ENCODE measurements at regions not wholly inside any gene's neighbourhood (a gene's known extent, or its start where the extent isn't known, plus 50 kb on each side); places are given as distances from the start of the nearest gene placed in this dataset.

DNA sequence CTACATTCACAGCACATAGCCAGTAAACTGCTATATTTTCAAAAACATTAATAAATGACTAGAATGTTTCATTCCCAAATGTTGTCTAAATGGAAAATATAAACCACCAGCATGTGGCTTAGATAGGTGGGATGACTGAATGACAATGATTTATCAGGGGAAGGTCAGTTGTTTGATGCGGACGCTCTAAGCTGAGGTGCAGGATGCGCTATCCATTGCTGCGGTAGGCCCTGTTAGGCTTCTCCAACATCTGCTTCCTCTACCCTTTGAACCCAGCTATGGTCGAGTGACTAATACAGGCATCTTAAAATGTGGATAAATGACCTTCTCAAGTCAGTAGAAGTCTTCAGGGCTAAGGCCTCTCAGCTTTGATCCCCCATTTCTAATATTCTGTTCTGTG, 584.2 kb downstream of the CMPK2 start:
- H3K27ac ChIP-seq (ENCODE audit: low read length), result no peak overlapping the region
- no peaks in the 10 kb centered on the region for H3F3A ChIP-seq (ENCODE audit: low read length, unreplicated experiment)
- TF ChIP-seq, protein P1, sequence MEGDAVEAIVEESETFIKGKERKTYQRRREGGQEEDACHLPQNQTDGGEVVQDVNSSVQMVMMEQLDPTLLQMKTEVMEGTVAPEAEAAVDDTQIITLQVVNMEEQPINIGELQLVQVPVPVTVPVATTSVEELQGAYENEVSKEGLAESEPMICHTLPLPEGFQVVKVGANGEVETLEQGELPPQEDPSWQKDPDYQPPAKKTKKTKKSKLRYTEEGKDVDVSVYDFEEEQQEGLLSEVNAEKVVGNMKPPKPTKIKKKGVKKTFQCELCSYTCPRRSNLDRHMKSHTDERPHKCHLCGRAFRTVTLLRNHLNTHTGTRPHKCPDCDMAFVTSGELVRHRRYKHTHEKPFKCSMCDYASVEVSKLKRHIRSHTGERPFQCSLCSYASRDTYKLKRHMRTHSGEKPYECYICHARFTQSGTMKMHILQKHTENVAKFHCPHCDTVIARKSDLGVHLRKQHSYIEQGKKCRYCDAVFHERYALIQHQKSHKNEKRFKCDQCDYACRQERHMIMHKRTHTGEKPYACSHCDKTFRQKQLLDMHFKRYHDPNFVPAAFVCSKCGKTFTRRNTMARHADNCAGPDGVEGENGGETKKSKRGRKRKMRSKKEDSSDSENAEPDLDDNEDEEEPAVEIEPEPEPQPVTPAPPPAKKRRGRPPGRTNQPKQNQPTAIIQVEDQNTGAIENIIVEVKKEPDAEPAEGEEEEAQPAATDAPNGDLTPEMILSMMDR (conservative IDR thresholded peaks at IDR 0.05; ENCODE audit: low read depth, low read length), result 0 out of 2 replicates have a peak, but pooled peaks have one; percentile 11
- TF ChIP-seq EZH2 (IDR thresholded peaks at IDR 0.05; ENCODE audit: low read length, unreplicated experiment), result no peak
- H3K4me1 ChIP-seq (ENCODE audit: insufficient read depth, low read length), result no peaks in the 10 kb centered on the region
- POLR2A ChIA-PET (ENCODE audit: unreplicated experiment), result no interaction called here
- H3K4me3 ChIP-seq (ENCODE audit: low read length), result no peak overlapping the region
- H3K4me2 ChIP-seq (ENCODE audit: low read length), result no peak overlapping the region
- no TSS peak for BruUV-seq (replicated peaks)
- H3K9ac ChIP-seq (ENCODE audit: low read length), result no peak overlapping the region
- no peaks in the 10 kb centered on the region for H3K79me2 ChIP-seq (ENCODE audit: low read length)
- no peaks in the 10 kb centered on the region for H3K9me3 ChIP-seq (ENCODE audit: low read length)
- DNase-seq (no peak), ATAC-seq (no peak)
- no peak overlapping the region for H2AFZ ChIP-seq (ENCODE audit: low read length)
- no peaks in the 10 kb centered on the region for H3K27me3 ChIP-seq (ENCODE audit: low read length)
- no peaks in the 10 kb centered on the region for H4K20me1 ChIP-seq (ENCODE audit: low read length)
- intact Hi-C loops (cut with micrococcal nuclease), result no loop called here
- H3K36me3 ChIP-seq (ENCODE audit: low read depth, low read length), result no peaks in the 10 kb centered on the region
- CTCF ChIA-PET, result no interaction called here
- no peaks in the 10 kb centered on the region for H3K9me2 ChIP-seq (replicated peaks; ENCODE audit: low read length)

DNA sequence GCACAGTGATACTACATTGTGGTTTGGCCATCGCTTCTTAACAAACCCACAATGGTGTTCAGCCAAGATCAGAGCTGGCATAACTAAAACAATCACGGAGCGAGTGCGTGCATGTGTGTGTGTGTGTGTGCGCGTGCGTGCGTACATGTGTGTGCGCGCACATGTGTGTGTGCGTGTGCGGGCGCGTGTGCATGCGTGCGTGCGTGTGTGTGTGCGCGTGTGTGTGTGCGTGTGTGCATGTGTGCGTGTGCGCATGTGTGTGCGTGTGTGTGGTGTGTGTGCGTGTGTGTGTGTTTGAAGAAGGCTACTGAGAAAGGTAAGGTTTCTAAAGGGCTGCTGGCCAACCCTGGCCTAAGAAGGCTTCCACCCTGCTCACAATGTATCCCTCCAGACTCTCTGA, 582.4 kb downstream of the CMPK2 start:
- Histone ChIP-seq H3K27me3 (ENCODE audit: low read length) (no peaks in the 10 kb centered on the region), H3K9me3 (ENCODE audit: low read length) (no peaks in the 10 kb centered on the region), H3K27ac (ENCODE audit: low read length) (no peak overlapping the region), H3K4me1 (ENCODE audit: insufficient read depth, low read length) (no peaks in the 10 kb centered on the region), H3K36me3 (ENCODE audit: low read depth, low read length) (no peaks in the 10 kb centered on the region), H3F3A (ENCODE audit: low read length, unreplicated experiment) (no peaks in the 10 kb centered on the region), H3K79me2 (ENCODE audit: low read length) (no peaks in the 10 kb centered on the region), H3K4me2 (ENCODE audit: low read length) (no peak overlapping the region), H3K9ac (ENCODE audit: low read length) (no peak overlapping the region), H3K9me2 (replicated peaks; ENCODE audit: low read length) (no peaks in the 10 kb centered on the region), H4K20me1 (ENCODE audit: low read length) (no peaks in the 10 kb centered on the region), H2AFZ (ENCODE audit: low read length) (no peak overlapping the region), H3K4me3 (ENCODE audit: low read length) (no peak overlapping the region)
- intact Hi-C loops (cut with micrococcal nuclease), result no loop called here
- DNase-seq (no peak), ATAC-seq (no peak)
- no TSS peak for BruUV-seq (replicated peaks)
- TF ChIP-seq, protein P1 (conservative IDR thresholded peaks at IDR 0.05; ENCODE audit: low read depth, low read length), result no peak
- TF ChIP-seq EZH2 (IDR thresholded peaks at IDR 0.05; ENCODE audit: low read length, unreplicated experiment) (no peak), EZH2phosphoT487 (IDR thresholded peaks at IDR 0.05; ENCODE audit: borderline replicate concordance, low read length) (no peak)
- CTCF ChIA-PET, result no interaction called here
- POLR2A ChIA-PET (ENCODE audit: unreplicated experiment), result no interaction called here

DNA sequence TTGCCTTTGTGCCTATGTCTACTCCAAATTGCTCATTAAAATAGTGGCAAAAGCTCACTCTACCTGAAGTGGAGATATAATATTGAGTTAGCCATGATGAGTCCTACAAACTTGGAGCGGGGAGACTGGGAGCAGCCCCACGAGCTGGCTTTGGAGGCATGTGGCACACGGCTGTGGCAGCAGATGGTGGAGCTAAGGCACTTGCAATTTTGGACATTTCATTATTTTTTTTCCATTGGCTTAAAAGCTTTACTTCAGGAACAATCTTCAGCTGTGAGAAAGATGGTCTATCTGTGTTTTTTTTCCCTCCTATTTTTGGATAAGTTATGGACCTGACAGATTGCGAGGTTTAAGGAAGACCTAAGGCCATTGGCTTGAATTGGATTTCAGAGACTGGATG, 578.3 kb downstream of the CMPK2 start:
- no peaks in the 10 kb centered on the region for H3K4me1 ChIP-seq (ENCODE audit: insufficient read depth, low read length)
- no peaks in the 10 kb centered on the region for H3K79me2 ChIP-seq (ENCODE audit: low read length)
- no peaks in the 10 kb centered on the region for H3K9me2 ChIP-seq (replicated peaks; ENCODE audit: low read length)
- H3K9me3 ChIP-seq (ENCODE audit: low read length), result no peaks in the 10 kb centered on the region
- DNase-seq (no peak), ATAC-seq (no peak)
- BruUV-seq (replicated peaks), result no TSS peak
- no peaks in the 10 kb centered on the region for H3K36me3 ChIP-seq (ENCODE audit: low read depth, low read length)
- TF ChIP-seq EZH2phosphoT487 (IDR thresholded peaks at IDR 0.05; ENCODE audit: borderline replicate concordance, low read length), result no peak
- TF ChIP-seq EZH2 (IDR thresholded peaks at IDR 0.05; ENCODE audit: low read length, unreplicated experiment), result no peak
- TF ChIP-seq, protein P1 (conservative IDR thresholded peaks at IDR 0.05; ENCODE audit: low read depth, low read length), result no peak
- POLR2A ChIA-PET (ENCODE audit: unreplicated experiment), result no interaction called here
- H3F3A ChIP-seq (ENCODE audit: low read length, unreplicated experiment), result no peaks in the 10 kb centered on the region
- no peak overlapping the region for H3K4me2 ChIP-seq (ENCODE audit: low read length)
- no peaks in the 10 kb centered on the region for H3K27me3 ChIP-seq (ENCODE audit: low read length)
- H2AFZ ChIP-seq (ENCODE audit: low read length), result no peak overlapping the region
- intact Hi-C loops (cut with micrococcal nuclease), result no loop called here
- H4K20me1 ChIP-seq (ENCODE audit: low read length), result no peaks in the 10 kb centered on the region
- CTCF ChIA-PET, result no interaction called here
- no peak overlapping the region for H3K4me3 ChIP-seq (ENCODE audit: low read length)
- no peak overlapping the region for H3K27ac ChIP-seq (ENCODE audit: low read length)
- no peak overlapping the region for H3K9ac ChIP-seq (ENCODE audit: low read length)
